T-helper 17 cell (primary cell): ENCODE measurements at regions not wholly inside any gene's neighbourhood (a gene's known extent, or its start where the extent isn't known, plus 50 kb on each side); places are given as distances from the start of the nearest gene placed in this dataset.

Source experiments
- ATAC-seq: fragments of 150-1000 bp; cut with Tn5 transposase; 2 replicates; pipeline ENCODE4 v1.10.0; 2021; ENCODE audit warnings: mild to moderate bottlenecking, moderate library complexity
- DNase-seq, 3 donors: peaks; one replicate each; pipeline versions ENCODE4 v3.0.0 to v3.0.0-alpha.2; 2020 to 2021
- H3K9me3 ChIP-seq: one replicate; pipeline ENCODE4 v1.7.0; 2013; ENCODE audit warnings: low read length, mild to moderate bottlenecking; ENCODE audit not compliant: control insufficient read depth, poor library complexity, severe bottlenecking
- H3K27ac Mint-ChIP-seq: one replicate; pipeline ENCODE4 v1.8.0; 2022; ENCODE audit warnings: mild to moderate bottlenecking, moderate library complexity, mixed read lengths
- H3K27me3 Mint-ChIP-seq: one replicate; pipeline ENCODE4 v1.8.0; 2022; ENCODE audit warnings: mixed read lengths
- H3K36me3 Mint-ChIP-seq: one replicate; pipeline ENCODE4 v1.8.0; 2022; ENCODE audit warnings: low read depth, mixed read lengths
- H3K4me1 Mint-ChIP-seq: one replicate; pipeline ENCODE4 v1.8.0; 2022; ENCODE audit warnings: mild to moderate bottlenecking, mixed read lengths
- H3K4me3 Mint-ChIP-seq: one replicate; pipeline ENCODE4 v1.8.0; 2022; ENCODE audit warnings: mild to moderate bottlenecking, moderate library complexity, mixed read lengths

GRCh38 chr9:103894184-103894583 lies 199.9 kb upstream of the SMC2 start:
- no peaks in the 10 kb centered on the region for H3K36me3 Mint-ChIP-seq
- ATAC-seq: no peak
- H3K9me3 ChIP-seq: no peaks in the 10 kb centered on the region
- H3K4me3 Mint-ChIP-seq: no peak overlapping the region
- DNase-seq: no peak
- no peaks in the 10 kb centered on the region for H3K27me3 Mint-ChIP-seq
- no peak overlapping the region for H3K27ac Mint-ChIP-seq
- H3K4me1 Mint-ChIP-seq: no peaks in the 10 kb centered on the region

GRCh38 chr9:103898550-103898949 lies 195.6 kb upstream of the SMC2 start:
- no peak for ATAC-seq
- H3K4me1 Mint-ChIP-seq: no peaks in the 10 kb centered on the region

GRCh38 chr9:103899866-103900265 lies 194.2 kb upstream of the SMC2 start:
- no peaks in the 10 kb centered on the region for H3K9me3 ChIP-seq
- ATAC-seq: no peak
- Mint-ChIP-seq H3K4me1 (no peaks in the 10 kb centered on the region), H3K4me3 (no peak overlapping the region), H3K27ac (no peak overlapping the region), H3K36me3 (no peaks in the 10 kb centered on the region), H3K27me3 (peaks cover 6% of the 10 kb centered on the region)
- no peak for DNase-seq

More at GRCh38 chr9:103898550-103898949, 195.6 kb upstream of the SMC2 start:
- no peak overlapping the region for H3K4me3 Mint-ChIP-seq
- H3K9me3 ChIP-seq: no peaks in the 10 kb centered on the region
- no peak overlapping the region for H3K27ac Mint-ChIP-seq
- H3K36me3 Mint-ChIP-seq: no peaks in the 10 kb centered on the region
- H3K27me3 Mint-ChIP-seq: peaks cover under 1% of the 10 kb centered on the region
- DNase-seq: no peak

GRCh38 chr9:103900466-103900865 lies 193.6 kb upstream of the SMC2 start:
- H3K9me3 ChIP-seq: no peaks in the 10 kb centered on the region
- no peaks in the 10 kb centered on the region for H3K36me3 Mint-ChIP-seq
- no peak for DNase-seq
- H3K4me3 Mint-ChIP-seq: no peak overlapping the region
- H3K27me3 Mint-ChIP-seq: peaks cover 6% of the 10 kb centered on the region
- H3K27ac Mint-ChIP-seq: no peak overlapping the region
- no peaks in the 10 kb centered on the region for H3K4me1 Mint-ChIP-seq
- ATAC-seq: no peak

GRCh38 chr9:103902263-103902662 lies 191.8 kb upstream of the SMC2 start:
- H3K4me3 Mint-ChIP-seq: no peak overlapping the region
- ATAC-seq (no peak), DNase-seq (no peak)
- H3K4me1 Mint-ChIP-seq: no peaks in the 10 kb centered on the region
- H3K9me3 ChIP-seq: no peaks in the 10 kb centered on the region
- no peak overlapping the region for H3K27ac Mint-ChIP-seq
- H3K27me3 Mint-ChIP-seq: peaks cover 6% of the 10 kb centered on the region
- no peaks in the 10 kb centered on the region for H3K36me3 Mint-ChIP-seq

GRCh38 chr9:103904242-103904641 lies 189.9 kb upstream of the SMC2 start:
- no peaks in the 10 kb centered on the region for H3K9me3 ChIP-seq
- H3K27ac Mint-ChIP-seq: no peak overlapping the region
- DNase-seq (no peak), ATAC-seq (no peak)
- H3K4me3 Mint-ChIP-seq: no peak overlapping the region
- peaks cover 7% of the 10 kb centered on the region for H3K27me3 Mint-ChIP-seq
- H3K4me1 Mint-ChIP-seq: no peaks in the 10 kb centered on the region
- H3K36me3 Mint-ChIP-seq: no peaks in the 10 kb centered on the region

GRCh38 chr9:103913899-103914298 lies 180.2 kb upstream of the SMC2 start:
- Mint-ChIP-seq H3K4me3 (no peak overlapping the region), H3K36me3 (no peaks in the 10 kb centered on the region), H3K27ac (no peak overlapping the region), H3K27me3 (peaks cover 4% of the 10 kb centered on the region), H3K4me1 (peaks cover 2% of the 10 kb centered on the region)
- ATAC-seq: no peak
- H3K9me3 ChIP-seq: no peaks in the 10 kb centered on the region
- DNase-seq: no peak

GRCh38 chr9:103919605-103920209 lies 174.4 kb upstream of the SMC2 start:
- DNase-seq (no peak), ATAC-seq (no peak)
- Mint-ChIP-seq H3K27me3 (no peaks in the 10 kb centered on the region), H3K4me1 (no peaks in the 10 kb centered on the region), H3K27ac (no peak overlapping the region), H3K4me3 (no peak overlapping the region), H3K36me3 (no peaks in the 10 kb centered on the region)
- no peaks in the 10 kb centered on the region for H3K9me3 ChIP-seq

- Mint-ChIP-seq H3K4me1 (peaks cover 2% of the 10 kb centered on the region), H3K27me3 (peaks cover 6% of the 10 kb centered on the region), H3K4me3 (no peak overlapping the region), H3K36me3 (no peaks in the 10 kb centered on the region), H3K27ac (no peak overlapping the region)
- H3K9me3 ChIP-seq: no peaks in the 10 kb centered on the region
- DNase-seq: no peak
- no peak for ATAC-seq
Measured at GRCh38 chr9:103928442-103928841, 165.7 kb upstream of the SMC2 start.

GRCh38 chr9:103941104-103941503 lies 153.0 kb upstream of the SMC2 start:
- no peaks in the 10 kb centered on the region for H3K9me3 ChIP-seq
- Mint-ChIP-seq H3K4me3 (no peak overlapping the region), H3K36me3 (no peaks in the 10 kb centered on the region), H3K4me1 (no peaks in the 10 kb centered on the region), H3K27ac (no peak overlapping the region), H3K27me3 (peaks cover 16% of the 10 kb centered on the region)
- ATAC-seq (no peak), DNase-seq (no peak)

GRCh38 chr9:103942200-103942599 lies 151.9 kb upstream of the SMC2 start:
- Mint-ChIP-seq H3K27me3 (peaks cover 21% of the 10 kb centered on the region), H3K4me3 (no peak overlapping the region), H3K27ac (no peak overlapping the region), H3K4me1 (no peaks in the 10 kb centered on the region), H3K36me3 (no peaks in the 10 kb centered on the region)
- no peaks in the 10 kb centered on the region for H3K9me3 ChIP-seq
- DNase-seq (no peak), ATAC-seq (no peak)

GRCh38 chr9:103942651-103943050 lies 151.5 kb upstream of the SMC2 start:
- H3K9me3 ChIP-seq: no peaks in the 10 kb centered on the region
- H3K4me1 Mint-ChIP-seq: no peaks in the 10 kb centered on the region
- H3K27ac Mint-ChIP-seq: no peak overlapping the region
- no peaks in the 10 kb centered on the region for H3K36me3 Mint-ChIP-seq
- DNase-seq (no peak), ATAC-seq (no peak)
- peaks cover 21% of the 10 kb centered on the region for H3K27me3 Mint-ChIP-seq
- no peak overlapping the region for H3K4me3 Mint-ChIP-seq

- no peaks in the 10 kb centered on the region for H3K4me1 Mint-ChIP-seq
- H3K36me3 Mint-ChIP-seq: no peaks in the 10 kb centered on the region
- DNase-seq: no peak
- peaks cover 21% of the 10 kb centered on the region for H3K27me3 Mint-ChIP-seq
- H3K9me3 ChIP-seq: no peaks in the 10 kb centered on the region
- no peak overlapping the region for H3K4me3 Mint-ChIP-seq
- ATAC-seq: no peak
- no peak overlapping the region for H3K27ac Mint-ChIP-seq
Measured at GRCh38 chr9:103949096-103949495, 145.0 kb upstream of the SMC2 start.

GRCh38 chr9:103977163-103977562 lies 116.9 kb upstream of the SMC2 start:
- no peak for ATAC-seq
- Mint-ChIP-seq H3K36me3 (no peaks in the 10 kb centered on the region), H3K27me3 (no peaks in the 10 kb centered on the region), H3K4me1 (no peaks in the 10 kb centered on the region), H3K4me3 (no peak overlapping the region), H3K27ac (no peak overlapping the region)
- no peak for DNase-seq
- H3K9me3 ChIP-seq: no peaks in the 10 kb centered on the region
